GM19035 (cell line): ENCODE measurements at regions not wholly inside any gene's neighbourhood (a gene's known extent, or its start where the extent isn't known, plus 50 kb on each side); places are given as distances from the start of the nearest gene placed in this dataset.

Experiments used
- ATAC-seq: cut with Tn5 transposase; IDR thresholded peaks from one replicate; pipeline ENCODE4 v1.9.1; 2021; ENCODE audit not compliant: unreplicated experiment

DNA sequence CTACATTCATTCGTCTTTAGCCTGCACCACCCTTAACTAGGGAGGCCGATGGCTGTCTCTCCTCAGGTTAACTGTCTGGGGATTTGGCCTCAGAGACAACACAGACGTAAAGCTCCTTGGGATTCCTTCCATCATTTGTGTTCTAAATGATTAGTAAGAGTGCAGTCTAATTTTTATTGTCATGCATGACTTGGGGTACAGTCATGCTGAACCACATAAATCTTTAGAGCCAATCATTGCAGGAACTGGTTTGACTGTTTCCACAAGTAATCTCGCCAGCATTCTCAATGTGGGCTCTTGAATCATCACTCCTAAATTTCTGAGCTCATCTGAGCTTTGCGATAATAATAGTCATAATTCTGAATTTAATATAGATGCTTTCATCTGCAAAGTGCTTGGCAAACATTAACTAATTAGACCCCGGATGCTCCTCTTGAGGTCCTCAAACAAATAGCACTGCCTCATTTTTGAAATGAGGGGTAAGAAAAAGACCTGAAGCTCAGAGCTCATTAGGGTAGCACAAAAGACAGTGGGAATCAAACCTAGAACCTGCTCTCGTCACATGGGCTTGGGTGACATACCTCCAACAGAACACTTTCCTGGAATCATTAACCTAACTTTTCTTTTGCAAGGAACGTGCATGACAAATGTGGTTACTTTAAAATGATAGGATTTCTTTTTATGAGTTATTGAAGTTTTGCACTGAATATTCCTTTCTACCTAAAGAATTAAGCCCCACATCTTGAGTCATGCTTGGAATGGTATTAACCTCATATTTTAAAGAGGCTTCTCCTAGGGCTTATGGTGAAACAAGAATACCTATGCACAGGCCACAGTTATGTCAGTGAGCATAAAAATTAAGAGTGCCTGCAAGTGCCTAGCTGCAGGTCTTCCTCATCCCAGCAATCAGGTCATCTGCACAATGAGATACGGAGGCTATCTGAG, 118.9 kb upstream of the NRP1 start:
- no peak for ATAC-seq

GRCh38 chr10:33448421-33449140, 114.1 kb upstream of the NRP1 start:
- no peak for ATAC-seq

- no peak for ATAC-seq
These were observed 107.1 kb upstream of the NRP1 start for GRCh38 chr10:33441561-33441960.

DNA sequence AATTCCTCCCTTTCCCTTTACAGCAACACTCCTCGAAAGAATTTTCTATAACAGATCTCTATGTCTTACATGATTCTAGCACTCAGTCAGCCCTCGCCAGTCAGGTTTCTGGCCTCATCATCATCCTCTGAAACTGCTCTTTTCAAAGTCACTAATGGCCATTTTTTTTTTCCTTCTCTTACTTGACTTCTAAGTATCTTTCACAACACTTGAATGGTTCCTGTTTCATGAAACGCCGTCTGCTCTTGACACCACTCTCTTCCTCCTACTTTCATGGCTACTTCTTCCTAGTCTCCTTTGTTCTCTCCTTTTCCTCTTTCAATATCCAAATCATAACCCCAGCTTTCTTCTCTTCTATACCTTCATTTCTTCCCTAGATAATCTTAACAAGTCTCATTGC, 100.5 kb upstream of the NRP1 start:
- ATAC-seq, result no peak

DNA sequence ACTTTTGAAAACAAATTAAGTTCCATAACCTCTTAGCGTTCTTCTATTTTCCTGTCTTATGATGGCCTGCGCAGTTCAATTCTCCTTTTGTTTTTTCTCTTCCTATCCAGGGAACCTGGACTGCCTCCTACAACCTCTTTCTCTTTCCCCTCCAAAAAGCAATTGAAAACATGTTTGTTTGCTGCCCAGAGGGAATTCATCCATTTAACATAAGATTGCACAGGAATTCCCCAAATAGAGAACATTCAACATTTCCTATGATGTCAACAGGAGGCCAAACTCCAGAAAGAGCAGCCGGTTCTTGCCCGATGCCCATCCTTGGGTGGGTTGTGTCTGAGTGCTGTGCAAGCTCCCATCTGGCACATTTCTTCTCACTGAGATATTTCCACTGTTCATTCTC, 94.2 kb upstream of the NRP1 start:
- ATAC-seq, result no peak

- no peak for ATAC-seq
These were observed 88.7 kb upstream of the NRP1 start for GRCh38 chr10:33423154-33423529.

- no peak for ATAC-seq
These were observed 88.1 kb upstream of the NRP1 start for GRCh38 chr10:33422471-33423153.

DNA sequence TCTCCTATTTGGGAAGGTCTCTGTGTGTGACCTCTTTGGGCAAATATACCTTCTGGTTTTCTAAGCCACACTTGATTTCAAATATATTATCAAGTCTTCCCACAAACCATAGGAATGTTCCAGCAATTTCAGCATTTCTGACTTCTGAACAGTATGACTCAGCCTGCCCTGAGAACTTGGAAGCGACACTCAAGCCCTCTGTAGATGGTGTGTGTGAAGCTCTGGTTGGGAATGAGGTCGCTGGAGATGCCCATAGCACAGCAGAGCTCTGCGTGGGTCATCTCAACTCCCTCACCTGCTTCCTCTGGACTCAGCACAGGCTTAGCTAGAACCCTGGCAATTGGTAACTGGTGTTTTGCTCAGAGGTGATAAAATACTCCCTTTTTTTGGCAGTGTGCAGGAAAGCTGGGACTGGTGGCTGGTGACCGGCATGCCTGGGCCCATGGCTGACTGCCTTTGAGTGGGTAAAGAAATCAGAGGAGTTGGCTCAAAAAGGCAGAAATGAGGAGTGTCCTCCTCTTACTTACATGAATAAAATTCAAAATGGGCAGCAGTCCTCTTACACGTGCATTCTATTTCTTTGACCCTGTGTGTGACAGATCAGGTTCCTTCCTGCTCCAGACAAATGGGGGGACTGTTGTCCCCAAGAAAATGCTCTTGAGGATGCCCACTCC, 87.5 kb upstream of the NRP1 start:
- ATAC-seq, result no peak

DNA sequence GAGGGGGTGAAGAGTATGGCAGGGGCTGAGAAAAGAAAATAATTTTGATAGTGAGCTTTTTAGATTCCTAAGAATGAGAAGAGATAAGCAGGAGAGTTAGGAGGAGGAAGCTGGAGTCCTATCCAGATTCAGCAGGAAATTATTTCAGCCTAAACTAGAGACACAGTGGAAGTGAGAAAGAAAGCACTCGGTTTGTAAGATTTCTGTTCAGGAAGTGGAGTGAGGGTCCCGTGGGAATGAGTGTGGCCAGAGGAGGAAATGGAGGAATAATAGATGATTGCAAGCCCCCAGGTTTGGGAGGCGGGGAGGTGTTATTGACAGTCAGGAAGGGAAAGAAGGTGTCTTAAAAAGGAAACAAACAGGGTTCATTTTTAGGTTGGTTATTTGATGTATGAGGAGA, 84.8 kb upstream of the NRP1 start:
- ATAC-seq, result no peak

- ATAC-seq, result no peak
These were observed 83.8 kb upstream of the NRP1 start for GRCh38 chr10:33418301-33418700.

- ATAC-seq, result no peak
These were observed 82.2 kb upstream of the NRP1 start for GRCh38 chr10:33416691-33417090.

- peak; percentile 56 for ATAC-seq
These were observed 81.7 kb upstream of the NRP1 start for GRCh38 chr10:33416209-33416608.

GRCh38 chr10:33414841-33415240, 80.4 kb upstream of the NRP1 start:
- no peak for ATAC-seq

DNA sequence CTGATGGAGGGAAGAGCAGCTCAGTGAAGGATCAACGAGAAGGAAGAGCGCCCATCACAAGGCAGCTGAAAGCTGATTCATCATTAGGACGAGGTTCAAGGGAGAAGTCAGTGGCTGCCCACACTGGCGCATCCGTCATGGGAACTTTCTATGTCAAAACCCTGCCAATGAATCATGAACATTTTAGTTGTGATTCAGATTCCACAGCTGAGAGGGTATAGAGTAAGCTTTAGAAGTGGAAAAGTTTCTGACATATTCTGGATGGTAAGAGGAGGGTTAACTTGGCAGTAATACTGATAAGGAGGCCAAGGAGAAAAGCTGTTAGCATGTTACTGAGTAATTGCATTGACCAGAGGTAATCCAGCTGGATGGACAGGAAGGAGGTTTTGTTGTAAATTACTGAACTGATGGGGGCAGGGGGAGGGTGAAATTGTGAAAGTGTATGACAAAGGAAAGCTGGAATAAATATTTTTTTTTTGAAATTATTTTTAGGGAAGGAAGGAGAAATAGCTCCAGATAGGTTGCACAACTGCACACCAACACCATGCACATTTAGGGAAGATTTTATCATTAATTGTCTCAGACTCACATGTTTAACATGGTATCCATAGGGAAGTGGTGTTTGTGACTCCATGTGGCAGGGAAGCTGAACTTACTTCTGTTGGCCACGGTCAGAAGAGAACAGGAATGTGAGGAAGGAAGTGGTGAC, 78.3 kb upstream of the NRP1 start:
- ATAC-seq, result no peak

- ATAC-seq, result no peak
These were observed 77.8 kb upstream of the NRP1 start for GRCh38 chr10:33412241-33412640.

DNA sequence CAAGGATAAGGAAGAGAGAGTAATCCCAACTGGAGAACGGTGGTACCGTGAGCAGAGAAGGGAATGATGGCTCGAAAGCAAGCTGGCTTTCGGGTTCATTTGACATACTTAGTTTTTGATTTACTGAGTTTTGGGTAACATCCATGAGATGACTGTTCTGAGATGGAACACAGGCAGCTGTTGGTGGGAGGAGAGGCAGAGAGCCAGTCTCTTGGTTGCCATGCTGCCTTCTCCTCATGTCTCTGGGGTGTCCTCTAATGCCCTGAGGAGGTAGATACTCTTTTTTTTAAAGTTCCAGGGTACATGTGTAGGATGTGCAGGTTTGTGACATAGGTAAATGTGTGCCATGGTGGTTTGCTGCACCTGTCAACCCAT, 76.4 kb upstream of the NRP1 start:
- ATAC-seq, result no peak

DNA sequence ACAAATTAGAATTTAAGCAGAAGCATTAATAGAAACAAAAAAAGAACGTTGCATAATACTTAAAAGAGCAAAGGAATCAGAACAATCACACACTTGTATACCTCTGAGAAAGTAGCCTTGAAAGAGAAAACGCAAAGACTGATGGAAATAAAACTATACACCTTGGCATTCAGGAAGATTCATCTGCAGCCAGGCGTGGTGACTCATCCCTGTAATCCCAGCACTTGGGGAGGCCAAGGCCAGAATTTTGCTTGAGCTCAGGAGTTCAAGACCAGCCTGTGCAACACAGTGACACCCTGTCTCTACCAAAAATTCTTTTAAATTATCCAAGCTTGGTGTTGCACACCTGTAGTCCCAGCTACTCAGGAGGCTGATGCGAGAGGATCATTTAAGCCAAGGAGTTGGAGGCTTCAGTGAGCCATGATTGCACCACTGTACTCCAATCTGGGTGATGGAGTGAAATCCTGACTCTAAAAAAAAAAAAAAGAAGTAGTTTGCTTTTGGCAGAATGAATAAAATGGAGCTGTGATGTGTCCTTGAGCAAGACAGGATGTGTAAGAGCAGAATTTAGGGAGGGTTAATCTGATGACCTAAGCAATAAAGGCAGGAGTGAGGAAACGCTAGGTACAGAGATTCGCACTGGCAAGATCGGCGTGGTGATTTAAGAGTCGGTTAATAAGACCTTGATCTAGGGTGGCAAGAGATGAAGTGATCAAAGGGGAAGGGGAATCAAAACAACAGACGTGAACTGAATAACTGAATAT, 75.8 kb upstream of the NRP1 start:
- ATAC-seq, result no peak

GRCh38 chr10:33406596-33406995, 72.1 kb upstream of the NRP1 start:
- no peak for ATAC-seq

GRCh38 chr10:33402220-33403073, 68.0 kb upstream of the NRP1 start:
- no peak for ATAC-seq
